ENCODE measurements at regions not wholly inside any gene's neighbourhood (a gene's known extent, or its start where the extent isn't known, plus 50 kb on each side); places are given as distances from the start of the nearest gene placed in this dataset.

DNA sequence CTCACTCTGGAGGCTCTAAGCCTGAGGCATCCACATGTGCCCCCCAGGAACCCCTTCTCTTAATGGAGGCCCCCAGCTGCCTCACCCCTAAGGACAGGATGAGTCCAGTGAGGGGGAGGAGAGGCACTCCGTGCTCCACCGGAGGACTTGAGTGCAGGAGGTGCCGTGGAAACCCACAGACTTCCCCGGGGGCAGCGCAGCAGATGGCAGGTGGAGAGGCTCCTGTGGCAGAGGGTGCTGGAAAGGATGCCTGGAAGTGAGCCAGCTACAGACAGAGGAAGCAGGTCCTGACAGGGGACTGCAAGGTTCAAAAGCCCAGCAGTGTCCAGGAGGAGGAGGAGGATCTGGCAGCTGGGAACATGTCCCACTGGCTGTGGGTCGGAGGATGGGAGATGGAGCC, 1384.0 kb downstream of the TBC1D22A start:
- BruUV-seq (replicated peaks): no TSS peak
- H3K4me1 ChIP-seq (ENCODE audit: control insufficient read depth in 1 of 2, insufficient read depth in 2 of 2, low read length in 2 of 2): no peaks in the 10 kb centered on the region
- no peak overlapping the region for H3K9ac ChIP-seq (ENCODE audit: low read length)
- ATAC-seq (no peak), DNase-seq (ENCODE audit: low read depth, low spot score) (no peak)
- peaks cover 42% of the 10 kb centered on the region for H3K27me3 ChIP-seq (ENCODE audit: insufficient read depth, low read length)
- no peak overlapping the region for H3K27ac ChIP-seq (ENCODE audit: low read depth, low read length)
- RAD21 ChIA-PET (ENCODE audit: low non-redundant PET in 1 of 2, low total read pairs in 2 of 2, uncharacterized antibody in 2 of 2, unreplicated experiment in 2 of 2): no interaction called here
- no peak overlapping the region for H2AFZ ChIP-seq (ENCODE audit: low read depth, low read length, poor library complexity, severe bottlenecking)
- TF ChIP-seq EZH2 (IDR thresholded peaks at IDR 0.05): no peak
- TF ChIP-seq EGR1 (IDR thresholded peaks at IDR 0.05; ENCODE audit: low read depth): no peak
- TF ChIP-seq YY1 (IDR thresholded peaks at IDR 0.05; ENCODE audit: extremely low read depth, insufficient replicate concordance, low read depth, low read length): no peak
- TF ChIP-seq EZH2phosphoT487 (IDR thresholded peaks at IDR 0.05; ENCODE audit: borderline replicate concordance): no peak
- no peak for TF ChIP-seq ELF1 (IDR thresholded peaks at IDR 0.05; ENCODE audit: borderline replicate concordance, low read depth)
- no peak for TF ChIP-seq JUND (IDR thresholded peaks at IDR 0.05)
- TF ChIP-seq RAD21 (IDR thresholded peaks at IDR 0.05; ENCODE audit: low read depth): no peak
- no peak for TF ChIP-seq SIN3A (IDR thresholded peaks at IDR 0.05; ENCODE audit: low read depth)
- TF ChIP-seq ZFX (IDR thresholded peaks at IDR 0.05): no peak
- TF ChIP-seq FOSL1 (IDR thresholded peaks at IDR 0.05; ENCODE audit: low read depth): no peak
- TF ChIP-seq, protein P1, sequence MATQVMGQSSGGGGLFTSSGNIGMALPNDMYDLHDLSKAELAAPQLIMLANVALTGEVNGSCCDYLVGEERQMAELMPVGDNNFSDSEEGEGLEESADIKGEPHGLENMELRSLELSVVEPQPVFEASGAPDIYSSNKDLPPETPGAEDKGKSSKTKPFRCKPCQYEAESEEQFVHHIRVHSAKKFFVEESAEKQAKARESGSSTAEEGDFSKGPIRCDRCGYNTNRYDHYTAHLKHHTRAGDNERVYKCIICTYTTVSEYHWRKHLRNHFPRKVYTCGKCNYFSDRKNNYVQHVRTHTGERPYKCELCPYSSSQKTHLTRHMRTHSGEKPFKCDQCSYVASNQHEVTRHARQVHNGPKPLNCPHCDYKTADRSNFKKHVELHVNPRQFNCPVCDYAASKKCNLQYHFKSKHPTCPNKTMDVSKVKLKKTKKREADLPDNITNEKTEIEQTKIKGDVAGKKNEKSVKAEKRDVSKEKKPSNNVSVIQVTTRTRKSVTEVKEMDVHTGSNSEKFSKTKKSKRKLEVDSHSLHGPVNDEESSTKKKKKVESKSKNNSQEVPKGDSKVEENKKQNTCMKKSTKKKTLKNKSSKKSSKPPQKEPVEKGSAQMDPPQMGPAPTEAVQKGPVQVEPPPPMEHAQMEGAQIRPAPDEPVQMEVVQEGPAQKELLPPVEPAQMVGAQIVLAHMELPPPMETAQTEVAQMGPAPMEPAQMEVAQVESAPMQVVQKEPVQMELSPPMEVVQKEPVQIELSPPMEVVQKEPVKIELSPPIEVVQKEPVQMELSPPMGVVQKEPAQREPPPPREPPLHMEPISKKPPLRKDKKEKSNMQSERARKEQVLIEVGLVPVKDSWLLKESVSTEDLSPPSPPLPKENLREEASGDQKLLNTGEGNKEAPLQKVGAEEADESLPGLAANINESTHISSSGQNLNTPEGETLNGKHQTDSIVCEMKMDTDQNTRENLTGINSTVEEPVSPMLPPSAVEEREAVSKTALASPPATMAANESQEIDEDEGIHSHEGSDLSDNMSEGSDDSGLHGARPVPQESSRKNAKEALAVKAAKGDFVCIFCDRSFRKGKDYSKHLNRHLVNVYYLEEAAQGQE (IDR thresholded peaks at IDR 0.05; ENCODE audit: low read depth): no peak
- no peak for TF ChIP-seq SP1 (IDR thresholded peaks at IDR 0.05; ENCODE audit: low read depth)
- TF ChIP-seq, protein P2, sequence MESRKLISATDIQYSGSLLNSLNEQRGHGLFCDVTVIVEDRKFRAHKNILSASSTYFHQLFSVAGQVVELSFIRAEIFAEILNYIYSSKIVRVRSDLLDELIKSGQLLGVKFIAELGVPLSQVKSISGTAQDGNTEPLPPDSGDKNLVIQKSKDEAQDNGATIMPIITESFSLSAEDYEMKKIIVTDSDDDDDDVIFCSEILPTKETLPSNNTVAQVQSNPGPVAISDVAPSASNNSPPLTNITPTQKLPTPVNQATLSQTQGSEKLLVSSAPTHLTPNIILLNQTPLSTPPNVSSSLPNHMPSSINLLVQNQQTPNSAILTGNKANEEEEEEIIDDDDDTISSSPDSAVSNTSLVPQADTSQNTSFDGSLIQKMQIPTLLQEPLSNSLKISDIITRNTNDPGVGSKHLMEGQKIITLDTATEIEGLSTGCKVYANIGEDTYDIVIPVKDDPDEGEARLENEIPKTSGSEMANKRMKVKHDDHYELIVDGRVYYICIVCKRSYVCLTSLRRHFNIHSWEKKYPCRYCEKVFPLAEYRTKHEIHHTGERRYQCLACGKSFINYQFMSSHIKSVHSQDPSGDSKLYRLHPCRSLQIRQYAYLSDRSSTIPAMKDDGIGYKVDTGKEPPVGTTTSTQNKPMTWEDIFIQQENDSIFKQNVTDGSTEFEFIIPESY (IDR thresholded peaks at IDR 0.05; ENCODE audit: extremely low read depth, insufficient replicate concordance, low read length): no peak
- TF ChIP-seq, protein P3, sequence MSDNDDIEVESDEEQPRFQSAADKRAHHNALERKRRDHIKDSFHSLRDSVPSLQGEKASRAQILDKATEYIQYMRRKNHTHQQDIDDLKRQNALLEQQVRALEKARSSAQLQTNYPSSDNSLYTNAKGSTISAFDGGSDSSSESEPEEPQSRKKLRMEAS (IDR thresholded peaks at IDR 0.05): no peak
- TF ChIP-seq ATF3 (IDR thresholded peaks at IDR 0.05): no peak
- TF ChIP-seq TCF7L2 (IDR thresholded peaks at IDR 0.05; ENCODE audit: borderline replicate concordance, extremely low read depth, insufficient read depth, insufficient read length): no peak
- no peak for TF ChIP-seq ZNF274 (IDR thresholded peaks at IDR 0.05; ENCODE audit: low read depth, low read length)
- TF ChIP-seq, protein P4, sequence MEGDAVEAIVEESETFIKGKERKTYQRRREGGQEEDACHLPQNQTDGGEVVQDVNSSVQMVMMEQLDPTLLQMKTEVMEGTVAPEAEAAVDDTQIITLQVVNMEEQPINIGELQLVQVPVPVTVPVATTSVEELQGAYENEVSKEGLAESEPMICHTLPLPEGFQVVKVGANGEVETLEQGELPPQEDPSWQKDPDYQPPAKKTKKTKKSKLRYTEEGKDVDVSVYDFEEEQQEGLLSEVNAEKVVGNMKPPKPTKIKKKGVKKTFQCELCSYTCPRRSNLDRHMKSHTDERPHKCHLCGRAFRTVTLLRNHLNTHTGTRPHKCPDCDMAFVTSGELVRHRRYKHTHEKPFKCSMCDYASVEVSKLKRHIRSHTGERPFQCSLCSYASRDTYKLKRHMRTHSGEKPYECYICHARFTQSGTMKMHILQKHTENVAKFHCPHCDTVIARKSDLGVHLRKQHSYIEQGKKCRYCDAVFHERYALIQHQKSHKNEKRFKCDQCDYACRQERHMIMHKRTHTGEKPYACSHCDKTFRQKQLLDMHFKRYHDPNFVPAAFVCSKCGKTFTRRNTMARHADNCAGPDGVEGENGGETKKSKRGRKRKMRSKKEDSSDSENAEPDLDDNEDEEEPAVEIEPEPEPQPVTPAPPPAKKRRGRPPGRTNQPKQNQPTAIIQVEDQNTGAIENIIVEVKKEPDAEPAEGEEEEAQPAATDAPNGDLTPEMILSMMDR (IDR thresholded peaks at IDR 0.05 in 2 of 3, conservative IDR thresholded peaks at IDR 0.05 in 1 of 3; ENCODE audit: borderline replicate concordance in 1 of 3, insufficient read depth in 1 of 3, low read depth in 2 of 3, low read length in 2 of 3): no peak
- no peak for TF ChIP-seq POLR2A (IDR thresholded peaks at IDR 0.05; ENCODE audit: borderline replicate concordance, extremely low read depth, insufficient read depth, insufficient read length)
- H3K9me3 ChIP-seq (ENCODE audit: control insufficient read depth in 1 of 2, insufficient read depth in 1 of 2, low read depth in 1 of 2, low read length in 2 of 2): no peaks in the 10 kb centered on the region; a peak in 1 of 4 replicates
- H3K4me2 ChIP-seq (ENCODE audit: low read length): no peak overlapping the region
- POLR2A ChIA-PET: no interaction called here
- H3K4me3 ChIP-seq (replicated peaks in 1 of 2; ENCODE audit: low read depth in 1 of 2, low read length in 2 of 2): no peak overlapping the region
- CTCF ChIA-PET: no interaction called here
- no peaks in the 10 kb centered on the region for H3K79me2 ChIP-seq (ENCODE audit: insufficient read depth, low read length)
- H3K9me2 ChIP-seq (ENCODE audit: insufficient read depth): no peaks in the 10 kb centered on the region
- no peaks in the 10 kb centered on the region for H3K36me3 ChIP-seq (ENCODE audit: control insufficient read depth in 1 of 2, insufficient read depth in 2 of 2, low read length in 2 of 2)
- no peaks in the 10 kb centered on the region for H4K20me1 ChIP-seq (ENCODE audit: insufficient read depth)
- intact Hi-C loops (cut with micrococcal nuclease): no loop called here
